Left lung (tissue), 4 donors: ENCODE measurements at regions not wholly inside any gene's neighbourhood (a gene's known extent, or its start where the extent isn't known, plus 50 kb on each side); places are given as distances from the start of the nearest gene placed in this dataset.

Experiments used
- ATAC-seq: fragments of 200-7000 bp; cut with Tn5 transposase; one replicate; pipeline ENCODE4 v1.9.1; 2020; ENCODE audit warnings: moderate library complexity
- DNase-seq, 4 donors: peaks; one replicate each; pipeline ENCODE4 v3.0.0-alpha.2; 2013 to 2020
- H3K27ac ChIP-seq, 2 donors: fragments of 200-600 bp; sonication (generic) in 1 of 2; one replicate each; pipeline versions ENCODE4 v1.5.0 to v1.8.0; 2020 to 2021
- H3K27me3 ChIP-seq, 2 donors: fragments of 200-600 bp; sonication (generic) in 1 of 2; one replicate each; pipeline versions ENCODE4 v1.5.0 to v1.8.0; 2020 to 2021
- H3K36me3 ChIP-seq, 2 donors: fragments of 200-600 bp; sonication (generic) in 1 of 2; one replicate each; pipeline versions ENCODE4 v1.5.0 to v1.8.0; 2020 to 2021
- H3K4me1 ChIP-seq, 2 donors: fragments of 200-600 bp; one replicate each; pipeline ENCODE4 v1.8.0; 2021
- H3K4me3 ChIP-seq, 2 donors: fragments of 200-600 bp; sonication (generic) in 1 of 2; one replicate each; pipeline versions ENCODE4 v1.5.0 to v1.8.0; 2020 to 2021; ENCODE audit warnings: mild to moderate bottlenecking in 1 of 2
- H3K9me3 ChIP-seq, 2 donors: fragments of 200-600 bp; sonication (generic) in 1 of 2; one replicate each; pipeline versions ENCODE4 v1.5.0 to v1.8.0; 2020 to 2021
- intact Hi-C, 2 donors: fragments of 100-400 bp; cut with DNase I; formaldehyde crosslinking; loops; one replicate each; pipeline versions ENCODE4 v1.11.2 to v1.14.2; 2022
- TF ChIP-seq, protein P1 (sequence below), 2 donors: fragments of 200-600 bp; sonication (generic) in 1 of 2; IDR thresholded peaks; one replicate each; pipeline versions ENCODE4 v1.5.0 to v1.8.0; 2021; ENCODE audit warnings: antibody characterized with exemption in 2 of 2
- donor health status: DM: no; HTN: yes; CAD: no.
- donor health status: DM: no; HTN: no; CAD: no.

DNA sequence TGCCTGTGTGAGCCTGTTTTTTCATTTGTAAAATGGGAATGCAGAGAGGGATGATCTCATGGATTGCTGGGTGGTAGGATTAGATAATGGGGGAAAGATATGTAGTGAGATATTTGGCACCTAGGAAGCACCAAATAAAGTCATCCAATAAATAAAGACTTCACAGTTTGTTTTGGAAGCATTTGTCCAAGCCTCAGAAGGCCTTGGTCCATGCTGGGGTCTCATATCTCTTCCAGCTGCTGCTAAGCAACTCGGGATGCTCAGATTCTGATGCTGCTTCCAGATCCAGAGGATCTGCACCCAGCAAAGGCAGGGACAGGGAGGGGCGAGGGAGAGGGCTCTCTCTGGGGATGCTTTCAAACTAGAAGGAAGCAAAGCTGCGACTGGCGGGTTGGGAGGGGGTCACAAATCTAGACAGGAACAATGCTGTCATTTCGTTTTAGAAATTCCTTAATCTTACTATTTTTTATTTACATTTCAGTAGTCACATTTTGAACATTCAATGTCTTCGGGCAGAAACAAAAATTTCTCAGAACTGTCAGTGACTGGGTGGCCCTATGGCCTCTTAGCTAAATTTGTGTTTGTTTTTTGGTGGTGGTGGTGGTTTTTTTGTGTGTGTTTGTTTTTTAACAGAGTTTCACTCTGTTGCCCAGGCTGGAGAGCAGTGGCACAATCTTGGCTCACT lies 114.9 kb upstream of the CDH5 start:
- Histone ChIP-seq H3K27ac (peak overlapping the region in 1 of 2 donors; percentile 33), H3K4me3 (no peak overlapping the region), H3K4me1 (peaks cover 0 to 7% of the 10 kb centered on the region in 2 donors), H3K9me3 (no peaks in the 10 kb centered on the region), H3K36me3 (no peaks in the 10 kb centered on the region), H3K27me3 (no peaks in the 10 kb centered on the region)
- ATAC-seq = no peak
- intact Hi-C loops = no loop called here
- TF ChIP-seq, protein P1, sequence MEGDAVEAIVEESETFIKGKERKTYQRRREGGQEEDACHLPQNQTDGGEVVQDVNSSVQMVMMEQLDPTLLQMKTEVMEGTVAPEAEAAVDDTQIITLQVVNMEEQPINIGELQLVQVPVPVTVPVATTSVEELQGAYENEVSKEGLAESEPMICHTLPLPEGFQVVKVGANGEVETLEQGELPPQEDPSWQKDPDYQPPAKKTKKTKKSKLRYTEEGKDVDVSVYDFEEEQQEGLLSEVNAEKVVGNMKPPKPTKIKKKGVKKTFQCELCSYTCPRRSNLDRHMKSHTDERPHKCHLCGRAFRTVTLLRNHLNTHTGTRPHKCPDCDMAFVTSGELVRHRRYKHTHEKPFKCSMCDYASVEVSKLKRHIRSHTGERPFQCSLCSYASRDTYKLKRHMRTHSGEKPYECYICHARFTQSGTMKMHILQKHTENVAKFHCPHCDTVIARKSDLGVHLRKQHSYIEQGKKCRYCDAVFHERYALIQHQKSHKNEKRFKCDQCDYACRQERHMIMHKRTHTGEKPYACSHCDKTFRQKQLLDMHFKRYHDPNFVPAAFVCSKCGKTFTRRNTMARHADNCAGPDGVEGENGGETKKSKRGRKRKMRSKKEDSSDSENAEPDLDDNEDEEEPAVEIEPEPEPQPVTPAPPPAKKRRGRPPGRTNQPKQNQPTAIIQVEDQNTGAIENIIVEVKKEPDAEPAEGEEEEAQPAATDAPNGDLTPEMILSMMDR (IDR thresholded peaks at IDR 0.05) = no peak
- DNase-seq = no peak

DNA sequence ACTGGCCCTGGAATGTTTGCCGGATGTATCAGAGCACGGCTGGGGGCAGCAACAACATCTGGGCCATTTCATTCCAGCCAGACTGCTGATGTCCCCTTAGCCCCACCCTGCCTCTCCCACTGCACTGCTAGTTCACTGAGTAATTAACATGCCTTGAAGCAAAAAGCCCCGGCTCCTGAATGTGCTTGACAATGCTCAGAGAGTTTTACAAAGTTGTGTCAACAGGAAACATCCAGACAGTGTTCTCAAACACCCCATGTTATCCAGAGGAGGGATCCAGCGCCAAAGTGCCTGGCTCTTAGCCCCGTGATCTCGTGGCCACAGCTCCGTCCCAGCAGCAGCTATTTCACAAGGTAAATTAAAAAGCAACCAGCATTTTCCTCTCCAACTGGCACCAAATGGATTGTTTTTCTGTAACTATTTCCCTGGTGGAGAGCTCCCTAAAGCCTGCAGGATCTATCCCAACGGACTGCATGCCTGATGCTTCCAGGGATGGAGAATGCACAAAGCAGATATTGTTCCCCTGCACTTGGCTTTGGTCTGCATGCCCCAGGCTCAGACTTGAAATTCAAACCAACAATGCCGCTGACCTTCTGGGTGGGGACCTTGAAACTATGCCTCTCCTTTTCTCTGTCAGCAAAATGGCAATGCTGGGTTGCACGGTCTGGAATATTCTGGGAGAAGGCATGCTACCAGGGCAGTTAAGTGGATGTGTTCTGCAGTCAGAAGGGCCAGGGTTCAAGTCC lies 115.6 kb upstream of the CDH5 start:
- peak; percentile 67 for ATAC-seq
- DNase-seq = peak in 2 of 4 donors; percentile 88 to 90
- intact Hi-C loops = no loop called here

DNA sequence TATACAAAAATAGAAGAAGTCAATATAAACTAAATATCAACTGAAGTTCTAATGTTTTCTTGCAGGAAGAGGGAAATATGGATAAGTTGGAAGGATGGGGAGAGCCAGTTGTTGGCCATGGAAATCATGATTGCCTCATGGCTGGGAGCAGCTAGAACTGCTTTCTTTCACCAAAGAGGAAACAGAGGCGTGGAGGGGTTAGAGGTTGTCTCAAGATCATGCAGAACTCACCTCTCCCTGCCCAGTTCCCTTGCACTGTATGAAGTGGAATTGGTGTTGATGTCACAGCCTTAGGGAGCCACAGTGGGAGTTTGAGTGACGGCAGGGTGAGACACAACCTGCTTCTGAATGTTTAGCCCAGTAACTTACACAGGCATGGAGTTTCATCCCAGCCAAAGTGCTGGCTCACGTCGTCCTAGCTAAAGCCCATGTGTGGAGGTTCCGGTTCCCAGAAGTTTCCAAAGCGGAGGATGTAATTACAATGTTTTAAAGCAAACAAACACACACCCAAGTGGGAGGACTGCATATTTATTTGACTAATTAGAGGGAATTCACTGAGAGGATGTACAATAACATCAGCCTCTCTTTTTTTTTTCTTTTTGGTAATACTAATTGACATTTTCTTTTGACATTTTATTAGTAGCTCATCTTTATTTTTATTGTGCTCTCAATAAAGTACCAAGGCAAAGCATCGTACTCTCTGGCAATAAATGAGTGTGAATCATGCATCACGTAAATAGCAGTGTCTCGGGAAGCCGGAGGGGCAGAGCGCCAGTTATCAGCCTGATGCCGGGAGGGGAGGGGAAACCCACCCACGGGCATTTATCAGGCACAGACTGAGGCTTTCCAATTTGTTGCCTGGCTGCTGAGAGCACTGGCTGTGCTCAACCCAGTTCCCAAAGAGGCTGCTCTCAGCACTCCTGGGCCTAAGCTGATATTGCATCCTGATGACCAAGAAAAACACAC lies 118.7 kb upstream of the CDH5 start:
- peak in 1 of 4 donors; percentile 75 for DNase-seq
- H3K36me3 ChIP-seq = no peaks in the 10 kb centered on the region
- intact Hi-C loops = no loop called here
- H3K4me3 ChIP-seq = no peak overlapping the region
- H3K4me1 ChIP-seq = peaks cover 0 to 4% of the 10 kb centered on the region in 2 donors
- no peaks in the 10 kb centered on the region for H3K27me3 ChIP-seq
- no peaks in the 10 kb centered on the region for H3K9me3 ChIP-seq
- H3K27ac ChIP-seq = peak overlapping the region in 1 of 2 donors; percentile 62
- peak; percentile 57 for ATAC-seq
- TF ChIP-seq, protein P1 (IDR thresholded peaks at IDR 0.05) = no peak

More for the DNA sequence above, 115.6 kb upstream of the CDH5 start:
- H3K27me3 ChIP-seq = no peaks in the 10 kb centered on the region
- H3K36me3 ChIP-seq = no peaks in the 10 kb centered on the region
- no peak overlapping the region for H3K4me3 ChIP-seq
- H3K9me3 ChIP-seq = no peaks in the 10 kb centered on the region
- peaks cover 0 to 7% of the 10 kb centered on the region in 2 donors for H3K4me1 ChIP-seq
- H3K27ac ChIP-seq = peak overlapping the region in 1 of 2 donors; percentile 33
- TF ChIP-seq, protein P1 (IDR thresholded peaks at IDR 0.05) = no peak

DNA sequence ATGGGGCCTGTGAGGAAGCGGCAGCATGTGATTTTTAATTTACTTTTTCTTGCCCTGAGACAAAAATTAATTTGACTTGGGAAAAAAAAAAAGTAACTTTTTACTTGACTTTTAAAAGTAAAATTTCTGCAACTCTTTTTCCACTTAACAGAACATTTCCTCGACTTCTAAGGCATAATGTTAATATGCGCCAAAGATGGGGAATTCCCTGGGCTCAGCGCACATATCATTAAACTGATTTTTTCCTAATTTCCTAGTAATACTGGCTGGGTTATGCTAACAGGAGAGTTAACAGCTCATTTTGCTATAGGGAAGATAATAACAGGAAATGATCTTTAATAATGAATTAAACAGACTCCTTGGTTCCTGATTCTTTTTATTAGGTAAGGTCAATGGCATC lies 120.6 kb upstream of the CDH5 start:
- no peak for ATAC-seq
- Histone ChIP-seq H3K36me3 (no peaks in the 10 kb centered on the region), H3K9me3 (no peaks in the 10 kb centered on the region), H3K4me1 (peaks cover 0 to 3% of the 10 kb centered on the region in 2 donors), H3K27ac (no peak overlapping the region), H3K4me3 (no peak overlapping the region), H3K27me3 (no peaks in the 10 kb centered on the region)
- intact Hi-C loops = no loop called here
- DNase-seq = no peak
- TF ChIP-seq, protein P1 (IDR thresholded peaks at IDR 0.05) = no peak
